K562 (cell line): ENCODE measurements at regions not wholly inside any gene's neighbourhood (a gene's known extent, or its start where the extent isn't known, plus 50 kb on each side); places are given as distances from the start of the nearest gene placed in this dataset.

Experiments
- ELF2 ChIP-seq: fragments of 250-450 bp; sonication (Bioruptor Pico); IDR thresholded peaks from 2 replicates; pipeline ENCODE4 v1.5.0; 2021; ENCODE audit warnings: mild to moderate bottlenecking
- HMGXB4 ChIP-seq: sonication (generic); formaldehyde crosslinking; IDR thresholded peaks from 2 replicates; pipeline ENCODE4 v1.8.1; 2023; ENCODE audit warnings: mild to moderate bottlenecking, missing genetic modification reagents
- MGA ChIP-seq: fragments of 450-650 bp; IDR thresholded peaks from 2 replicates; pipeline ENCODE4 v1.6.1; 2016; ENCODE audit warnings: mild to moderate bottlenecking, moderate library complexity
- ZBTB1 ChIP-seq: sonication (generic); formaldehyde crosslinking; IDR thresholded peaks from 2 replicates; pipeline ENCODE4 v1.8.1; 2023; ENCODE audit warnings: missing genetic modification reagents, low read depth, mild to moderate bottlenecking, borderline replicate concordance

GRCh38 chr4:179709961-179710624, 2267.9 kb upstream of the AGA start (continued):
- TF ChIP-seq MGA (no peak), ELF2 (CRISPR knock-in tag) (no peak), HMGXB4 (no peak), ZBTB1 (no peak)
